ENCODE measurements at regions not wholly inside any gene's neighbourhood (a gene's known extent, or its start where the extent isn't known, plus 50 kb on each side); places are given as distances from the start of the nearest gene placed in this dataset.

GRCh38 chr4:89400287-89401035 lies 92.9 kb upstream of the GPRIN3 start:
- no peak for DNase-seq (ENCODE audit: low spot score)
- intact Hi-C loops (cut with DNase I): no loop called here
- H3K9me3 ChIP-seq: no peaks in the 10 kb centered on the region
- 90% methylated on average over 7 of the region's 7 CpGs for WGBS
- no peaks in the 10 kb centered on the region for H3K36me3 ChIP-seq
- H3K4me3 ChIP-seq: no peak overlapping the region
- H3K27ac ChIP-seq: no peak overlapping the region
- no peak for TF ChIP-seq CTCF (IDR thresholded peaks at IDR 0.05)
- no peaks in the 10 kb centered on the region for H3K27me3 ChIP-seq (replicated peaks; ENCODE audit: insufficient read depth)
- no peaks in the 10 kb centered on the region for H3K4me1 ChIP-seq (replicated peaks)

GRCh38 chr4:89398644-89399043 lies 91.0 kb upstream of the GPRIN3 start:
- H3K27me3 ChIP-seq (replicated peaks; ENCODE audit: insufficient read depth): no peaks in the 10 kb centered on the region
- no peak for DNase-seq (ENCODE audit: low spot score)
- H3K9me3 ChIP-seq: no peaks in the 10 kb centered on the region
- no peaks in the 10 kb centered on the region for H3K4me1 ChIP-seq (replicated peaks)
- TF ChIP-seq POLR2A (IDR thresholded peaks at IDR 0.05) (no peak), POLR2AphosphoS5 (IDR thresholded peaks at IDR 0.05) (no peak), CTCF (IDR thresholded peaks at IDR 0.05) (no peak)
- H3K36me3 ChIP-seq: no peaks in the 10 kb centered on the region
- intact Hi-C loops (cut with DNase I): no loop called here
- H3K4me3 ChIP-seq: no peak overlapping the region
- no peak overlapping the region for H3K27ac ChIP-seq

- no peaks in the 10 kb centered on the region for H3K27me3 ChIP-seq (replicated peaks; ENCODE audit: insufficient read depth)
- H3K27ac ChIP-seq: no peak overlapping the region
- TF ChIP-seq CTCF (IDR thresholded peaks at IDR 0.05) (no peak), POLR2A (IDR thresholded peaks at IDR 0.05) (no peak), POLR2AphosphoS5 (IDR thresholded peaks at IDR 0.05) (no peak)
- intact Hi-C loops (cut with DNase I): no loop called here
- H3K4me3 ChIP-seq: no peak overlapping the region
- 77% methylated on average over 4 of the region's 4 CpGs for WGBS
- DNase-seq (ENCODE audit: low spot score): no peak
- H3K9me3 ChIP-seq: no peaks in the 10 kb centered on the region
- H3K36me3 ChIP-seq: no peaks in the 10 kb centered on the region
- H3K4me1 ChIP-seq (replicated peaks): no peaks in the 10 kb centered on the region
Observed at GRCh38 chr4:89398146-89398545, 90.5 kb upstream of the GPRIN3 start.

GRCh38 chr4:89397441-89397840 lies 89.8 kb upstream of the GPRIN3 start:
- Histone ChIP-seq H3K27ac (no peak overlapping the region), H3K36me3 (no peaks in the 10 kb centered on the region), H3K4me3 (no peak overlapping the region), H3K9me3 (no peaks in the 10 kb centered on the region), H3K27me3 (replicated peaks; ENCODE audit: insufficient read depth) (no peaks in the 10 kb centered on the region), H3K4me1 (replicated peaks) (no peaks in the 10 kb centered on the region)
- TF ChIP-seq CTCF (IDR thresholded peaks at IDR 0.05): no peak
- no peak for TF ChIP-seq POLR2AphosphoS5 (IDR thresholded peaks at IDR 0.05)
- TF ChIP-seq POLR2A (IDR thresholded peaks at IDR 0.05): no peak
- intact Hi-C loops (cut with DNase I): no loop called here
- 52% methylated on average over 1 of the region's 1 CpG for WGBS
- no peak for DNase-seq (ENCODE audit: low spot score)

- Histone ChIP-seq H3K27me3 (replicated peaks; ENCODE audit: insufficient read depth) (no peaks in the 10 kb centered on the region), H3K36me3 (no peaks in the 10 kb centered on the region), H3K9me3 (no peaks in the 10 kb centered on the region), H3K4me3 (no peak overlapping the region), H3K4me1 (replicated peaks) (no peaks in the 10 kb centered on the region), H3K27ac (no peak overlapping the region)
- intact Hi-C loops (cut with DNase I): no loop called here
- 85% methylated on average over 2 of the region's 2 CpGs for WGBS
- no peak for TF ChIP-seq CTCF (IDR thresholded peaks at IDR 0.05)
- TF ChIP-seq POLR2AphosphoS5 (IDR thresholded peaks at IDR 0.05): no peak
- TF ChIP-seq POLR2A (IDR thresholded peaks at IDR 0.05): no peak
- DNase-seq (ENCODE audit: low spot score): no peak
Observed at GRCh38 chr4:89382439-89382838, 74.8 kb upstream of the GPRIN3 start.

Data from prostate gland (tissue), 2 donors.